Neutrophil (primary cell): ENCODE measurements at regions not wholly inside any gene's neighbourhood (a gene's known extent, or its start where the extent isn't known, plus 50 kb on each side); places are given as distances from the start of the nearest gene placed in this dataset.

ENCODE experiments used
- H3K27ac ChIP-seq: fragments of 200-600 bp; sonication (generic); 2 replicates; pipeline ENCODE4 v1.5.1; 2016; ENCODE audit warnings: mild to moderate bottlenecking, moderate library complexity
- H3K27me3 ChIP-seq: fragments of 200-600 bp; sonication (generic); 2 replicates; pipeline ENCODE4 v1.6.0; 2016; ENCODE audit warnings: mild to moderate bottlenecking
- H3K36me3 ChIP-seq: fragments of 200-600 bp; sonication (generic); 2 replicates; pipeline ENCODE4 v1.5.1; 2017
- H3K4me1 ChIP-seq, 2 experiments: fragments of 200-600 bp in 1 of 2; sonication (generic) in 1 of 2; 1 replicate in 1 of 2; 2 replicates in 1 of 2; pipeline versions ENCODE4 v1.5.1 to v1.6.1; 2013 to 2016; ENCODE audit warnings: low read depth in 1 of 2, low read length in 1 of 2, mild to moderate bottlenecking in 1 of 2, moderate library complexity in 1 of 2; ENCODE audit not compliant: control insufficient read depth in 1 of 2, insufficient read depth in 1 of 2
- H3K4me3 ChIP-seq, 2 experiments: fragments of 200-600 bp in 1 of 2; sonication (generic) in 1 of 2; 1 replicate in 1 of 2; 2 replicates in 1 of 2; pipeline ENCODE4 v1.5.1; 2013 to 2016; ENCODE audit warnings: low read depth in 1 of 2, low read length in 1 of 2, mild to moderate bottlenecking in 1 of 2, moderate library complexity in 1 of 2
- H3K9me3 ChIP-seq: fragments of 200-600 bp; sonication (generic); 2 replicates; pipeline ENCODE4 v1.5.1; 2016
- TF ChIP-seq, protein P1 (sequence below): fragments of 200-600 bp; sonication (generic); IDR thresholded peaks from 2 replicates; pipeline ENCODE4 v1.5.1; 2016; ENCODE audit warnings: antibody characterized with exemption

DNA sequence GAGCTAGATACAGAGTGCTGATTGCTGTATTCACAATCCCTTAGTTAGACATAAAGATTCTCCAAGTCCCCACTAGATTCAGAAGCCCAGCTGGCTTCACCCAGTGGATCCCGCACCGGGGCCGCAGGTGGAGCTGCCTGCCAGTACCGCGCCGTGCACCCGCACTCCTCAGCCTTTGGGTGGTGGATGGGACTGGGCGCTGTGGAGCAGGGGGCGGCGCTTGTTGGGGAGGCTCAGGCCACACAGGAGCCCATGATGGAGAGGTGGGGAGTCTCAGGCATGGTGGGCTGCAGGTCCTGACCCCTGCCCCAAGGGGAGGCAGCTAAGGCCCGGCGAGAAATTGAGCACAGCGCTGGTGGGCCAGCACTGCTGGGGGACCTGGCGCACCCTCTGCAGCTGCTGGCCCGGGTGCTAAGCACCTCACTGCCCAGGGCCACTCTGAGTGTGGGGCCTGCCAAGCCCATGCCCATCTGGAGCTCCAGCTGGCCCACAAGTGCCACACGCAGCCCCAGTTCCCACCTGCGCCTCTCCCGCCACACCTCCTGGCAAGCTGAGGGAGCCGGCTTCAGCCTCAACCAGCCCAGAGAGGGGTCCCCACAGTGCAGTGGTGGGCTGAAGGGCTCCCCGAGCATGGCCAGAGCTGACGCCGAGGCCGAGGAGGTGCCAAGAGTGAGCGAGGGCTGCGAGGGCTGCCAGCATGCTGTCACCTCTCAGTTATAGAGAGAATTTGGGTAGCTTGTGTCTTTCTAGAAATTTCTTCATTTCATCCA, 417.6 kb downstream of the METTL15 start:
- H3K4me1 ChIP-seq, result no peaks in the 10 kb centered on the region
- H3K36me3 ChIP-seq, result no peaks in the 10 kb centered on the region
- no peak overlapping the region for H3K27ac ChIP-seq
- H3K27me3 ChIP-seq, result no peaks in the 10 kb centered on the region
- H3K4me3 ChIP-seq, result no peak overlapping the region
- TF ChIP-seq, protein P1, sequence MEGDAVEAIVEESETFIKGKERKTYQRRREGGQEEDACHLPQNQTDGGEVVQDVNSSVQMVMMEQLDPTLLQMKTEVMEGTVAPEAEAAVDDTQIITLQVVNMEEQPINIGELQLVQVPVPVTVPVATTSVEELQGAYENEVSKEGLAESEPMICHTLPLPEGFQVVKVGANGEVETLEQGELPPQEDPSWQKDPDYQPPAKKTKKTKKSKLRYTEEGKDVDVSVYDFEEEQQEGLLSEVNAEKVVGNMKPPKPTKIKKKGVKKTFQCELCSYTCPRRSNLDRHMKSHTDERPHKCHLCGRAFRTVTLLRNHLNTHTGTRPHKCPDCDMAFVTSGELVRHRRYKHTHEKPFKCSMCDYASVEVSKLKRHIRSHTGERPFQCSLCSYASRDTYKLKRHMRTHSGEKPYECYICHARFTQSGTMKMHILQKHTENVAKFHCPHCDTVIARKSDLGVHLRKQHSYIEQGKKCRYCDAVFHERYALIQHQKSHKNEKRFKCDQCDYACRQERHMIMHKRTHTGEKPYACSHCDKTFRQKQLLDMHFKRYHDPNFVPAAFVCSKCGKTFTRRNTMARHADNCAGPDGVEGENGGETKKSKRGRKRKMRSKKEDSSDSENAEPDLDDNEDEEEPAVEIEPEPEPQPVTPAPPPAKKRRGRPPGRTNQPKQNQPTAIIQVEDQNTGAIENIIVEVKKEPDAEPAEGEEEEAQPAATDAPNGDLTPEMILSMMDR, result no peak
- no peaks in the 10 kb centered on the region for H3K9me3 ChIP-seq

DNA sequence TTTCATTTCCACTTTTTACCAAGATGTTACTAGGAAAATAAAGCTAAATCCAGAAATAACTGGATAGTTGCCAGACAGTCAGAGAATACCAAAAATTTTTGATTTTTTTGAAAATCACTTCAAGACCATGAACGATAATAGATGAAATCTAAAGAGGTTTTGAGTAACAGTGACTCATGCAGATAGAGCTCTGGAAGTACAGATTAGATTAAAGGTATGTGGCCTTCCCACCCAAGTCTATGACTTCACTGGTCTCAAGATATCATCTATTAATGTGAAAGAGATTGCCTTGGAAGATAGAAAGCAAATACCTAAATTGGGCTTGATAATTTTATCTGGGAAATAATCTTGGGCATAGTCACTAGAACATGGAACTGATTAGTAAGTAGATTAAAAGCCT, 415.9 kb downstream of the METTL15 start:
- Histone ChIP-seq H3K9me3 (no peaks in the 10 kb centered on the region), H3K4me3 (no peak overlapping the region), H3K27ac (no peak overlapping the region), H3K27me3 (no peaks in the 10 kb centered on the region), H3K4me1 (no peaks in the 10 kb centered on the region), H3K36me3 (no peaks in the 10 kb centered on the region)
- TF ChIP-seq, protein P1, result no peak

DNA sequence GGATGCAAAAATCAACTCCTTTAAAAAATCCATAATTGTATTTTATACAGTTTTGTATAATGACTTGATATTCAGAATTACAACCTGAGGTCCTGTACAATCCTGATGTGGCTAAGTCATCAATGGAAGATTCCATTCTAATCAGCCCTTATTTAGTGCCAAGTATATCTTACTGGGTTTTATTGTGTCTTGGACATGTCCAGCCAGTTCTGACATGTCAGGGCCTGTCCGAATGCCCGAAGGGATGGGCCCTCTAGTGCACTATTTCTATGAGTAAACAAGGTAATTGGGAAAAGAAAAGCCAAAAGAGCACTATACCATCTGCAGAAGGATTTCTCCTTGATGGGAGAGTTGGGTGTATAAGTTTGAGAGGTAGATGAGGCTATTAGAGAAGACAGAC, 412.9 kb downstream of the METTL15 start:
- TF ChIP-seq, protein P1, result no peak
- Histone ChIP-seq H3K27me3 (no peaks in the 10 kb centered on the region), H3K27ac (no peak overlapping the region), H3K4me1 (no peaks in the 10 kb centered on the region), H3K4me3 (no peak overlapping the region), H3K36me3 (no peaks in the 10 kb centered on the region), H3K9me3 (no peaks in the 10 kb centered on the region)

DNA sequence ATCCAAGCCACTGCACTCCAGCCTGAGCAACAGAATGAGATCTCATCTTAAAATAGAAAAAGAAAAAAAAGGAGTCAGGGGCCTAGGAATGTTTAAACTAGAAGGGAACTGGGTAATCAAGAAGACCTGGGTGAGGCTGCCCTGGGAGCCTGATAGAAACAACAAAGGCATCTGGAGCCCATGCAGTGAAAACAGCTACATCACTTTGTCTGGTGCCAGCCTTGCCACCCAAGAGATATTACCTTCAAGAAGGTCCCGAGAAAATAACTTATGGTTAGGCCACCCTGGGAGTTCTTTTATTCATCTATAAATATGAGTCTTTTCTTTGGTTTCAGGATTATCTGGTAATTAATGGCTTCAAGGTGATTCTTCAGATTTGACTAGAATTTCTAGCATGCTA, 412.1 kb downstream of the METTL15 start:
- H3K4me3 ChIP-seq, result no peak overlapping the region
- H3K27ac ChIP-seq, result no peak overlapping the region
- H3K36me3 ChIP-seq, result no peaks in the 10 kb centered on the region
- TF ChIP-seq, protein P1, result no peak
- H3K9me3 ChIP-seq, result no peaks in the 10 kb centered on the region
- no peaks in the 10 kb centered on the region for H3K4me1 ChIP-seq
- no peaks in the 10 kb centered on the region for H3K27me3 ChIP-seq

DNA sequence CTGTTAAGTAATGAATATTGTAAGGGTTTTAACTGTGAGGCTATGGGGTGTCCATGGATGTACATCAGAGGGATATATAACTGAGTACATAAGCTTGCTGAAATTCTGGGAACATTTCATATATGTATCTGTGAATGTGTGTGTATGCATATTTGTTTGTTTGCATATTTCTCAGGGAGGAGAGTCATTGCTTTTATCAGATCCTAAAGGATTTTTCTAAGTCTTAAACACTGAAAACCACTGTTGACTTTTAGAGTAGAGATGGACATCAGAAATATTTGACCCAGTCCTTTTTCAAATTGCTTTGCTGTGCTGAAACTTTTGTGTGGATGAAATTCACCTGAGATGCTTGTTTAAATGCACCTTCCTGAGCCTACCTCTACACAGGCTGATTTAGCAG, 410.6 kb downstream of the METTL15 start:
- Histone ChIP-seq H3K4me1 (no peaks in the 10 kb centered on the region), H3K27me3 (no peaks in the 10 kb centered on the region), H3K4me3 (no peak overlapping the region), H3K36me3 (no peaks in the 10 kb centered on the region), H3K27ac (no peak overlapping the region), H3K9me3 (no peaks in the 10 kb centered on the region)
- TF ChIP-seq, protein P1, result no peak
